OCI-LY3 (cell line): ENCODE measurements at regions not wholly inside any gene's neighbourhood (a gene's known extent, or its start where the extent isn't known, plus 50 kb on each side); places are given as distances from the start of the nearest gene placed in this dataset.

Experiments
- H2AFZ ChIP-seq: fragments of 200-600, 300-600 bp; shearing (Covaris generic); 2 replicates; pipeline ENCODE4 v1.6.0; 2014; ENCODE audit warnings: antibody characterized with exemption, low read depth, low read length
- H3K27ac ChIP-seq: fragments of 200-600, 300-600 bp; sonication (generic); 2 replicates; pipeline ENCODE4 v1.5.1; 2014; ENCODE audit warnings: mild to moderate bottlenecking, low read length, moderate library complexity, mixed read lengths
- H3K27me3 ChIP-seq: fragments of 200-600, 300-600 bp; sonication (generic); 2 replicates; pipeline ENCODE4 v1.6.1; 2014; ENCODE audit warnings: low read depth, low read length, mixed read lengths
- H3K36me3 ChIP-seq: fragments of 200-600, 300-600 bp; sonication (generic); replicated peaks from 2 replicates; pipeline ENCODE3; 2014; ENCODE audit warnings: low read depth, low read length, mixed read lengths
- H3K4me1 ChIP-seq: fragments of 300-600, 200-600 bp; sonication (generic); 2 replicates; pipeline ENCODE4 v1.6.1; 2014; ENCODE audit warnings: low read length, mixed read lengths
- H3K4me2 ChIP-seq: fragments of 200-600, 300-600 bp; sonication (generic); 2 replicates; pipeline ENCODE4 v1.6.1; 2014; ENCODE audit warnings: low read length, mixed read lengths
- H3K4me3 ChIP-seq: fragments of 300-600, 200-600 bp; sonication (generic); 2 replicates; pipeline ENCODE4 v1.5.1; 2014; ENCODE audit warnings: antibody characterized with exemption, mild to moderate bottlenecking, low read length, moderate library complexity
- H3K79me2 ChIP-seq: fragments of 300-600, 200-600 bp; shearing (Covaris generic); 2 replicates; pipeline ENCODE4 v1.6.1; 2014; ENCODE audit warnings: mild to moderate bottlenecking, low read length, mixed read lengths
- H3K9ac ChIP-seq: fragments of 300-600, 200-600 bp; shearing (Covaris generic); 2 replicates; pipeline ENCODE4 v1.6.0; 2014; ENCODE audit warnings: mild to moderate bottlenecking, low read length, moderate library complexity
- H3K9me3 ChIP-seq: fragments of 200-600, 300-600 bp; shearing (Covaris generic); 2 replicates; pipeline ENCODE4 v1.6.1; 2014; ENCODE audit warnings: low read length, mixed read lengths; ENCODE audit not compliant: insufficient read depth
- H4K20me1 ChIP-seq: fragments of 200-600, 300-600 bp; sonication (generic); 2 replicates; pipeline ENCODE4 v1.6.1; 2016; ENCODE audit warnings: low read length, mixed read lengths; ENCODE audit not compliant: insufficient read depth
- CTCF ChIP-seq: fragments of 200-600, 300-600 bp; sonication (generic); IDR thresholded peaks from 2 replicates; pipeline ENCODE4 v1.5.1; 2014; ENCODE audit warnings: antibody characterized with exemption, low read length, low read depth
- EZH2phosphoT487 ChIP-seq: fragments of 200-600 bp; shearing (Covaris generic); IDR thresholded peaks from 2 replicates; pipeline ENCODE4 v1.6.1; 2018; ENCODE audit warnings: antibody characterized with exemption, mixed run types, low read depth

- Histone ChIP-seq H3K4me2 (no peak overlapping the region), H3K79me2 (no peaks in the 10 kb centered on the region), H2AFZ (no peak overlapping the region)
Measured at GRCh38 chr4:98712607-98713006, 54.2 kb upstream of the TSPAN5 start.

GRCh38 chr4:98711526-98711925 lies 53.1 kb upstream of the TSPAN5 start:
- no peak overlapping the region for H3K27ac ChIP-seq

More at GRCh38 chr4:98712607-98713006, 54.2 kb upstream of the TSPAN5 start:
- Histone ChIP-seq H3K4me1 (no peaks in the 10 kb centered on the region), H4K20me1 (no peaks in the 10 kb centered on the region), H3K9me3 (0 out of 2 replicates have a peak, but pooled peaks cover 7% of the 10 kb centered on the region), H3K9ac (no peak overlapping the region), H3K27ac (no peak overlapping the region), H3K4me3 (no peak overlapping the region), H3K36me3 (no peaks in the 10 kb centered on the region), H3K27me3 (no peaks in the 10 kb centered on the region)
- TF ChIP-seq EZH2phosphoT487 (no peak), CTCF (no peak)

GRCh38 chr4:98710831-98711230 lies 52.4 kb upstream of the TSPAN5 start:
- Histone ChIP-seq H3K79me2 (no peaks in the 10 kb centered on the region), H3K4me2 (no peak overlapping the region), H3K27ac (no peak overlapping the region), H4K20me1 (no peaks in the 10 kb centered on the region), H3K9ac (no peak overlapping the region), H3K4me3 (no peak overlapping the region), H2AFZ (no peak overlapping the region), H3K27me3 (no peaks in the 10 kb centered on the region), H3K9me3 (0 out of 2 replicates have a peak, but pooled peaks cover 7% of the 10 kb centered on the region), H3K4me1 (no peaks in the 10 kb centered on the region), H3K36me3 (no peaks in the 10 kb centered on the region)
- TF ChIP-seq EZH2phosphoT487 (no peak), CTCF (no peak)

More at GRCh38 chr4:98711526-98711925, 53.1 kb upstream of the TSPAN5 start:
- no peaks in the 10 kb centered on the region for H3K4me1 ChIP-seq
- H4K20me1 ChIP-seq, result no peaks in the 10 kb centered on the region
- H3K9me3 ChIP-seq, result 0 out of 2 replicates have a peak, but pooled peaks cover 7% of the 10 kb centered on the region
- no peak overlapping the region for H3K4me3 ChIP-seq
- no peaks in the 10 kb centered on the region for H3K27me3 ChIP-seq
- no peak for TF ChIP-seq CTCF
- no peak for TF ChIP-seq EZH2phosphoT487
- H3K4me2 ChIP-seq, result no peak overlapping the region
- no peaks in the 10 kb centered on the region for H3K36me3 ChIP-seq
- no peak overlapping the region for H2AFZ ChIP-seq
- no peak overlapping the region for H3K9ac ChIP-seq
- no peaks in the 10 kb centered on the region for H3K79me2 ChIP-seq
